Vagina (tissue), 2 donors: ENCODE measurements at regions not wholly inside any gene's neighbourhood (a gene's known extent, or its start where the extent isn't known, plus 50 kb on each side); places are given as distances from the start of the nearest gene placed in this dataset.

Source experiments
- POLR2A ChIP-seq, 2 donors: fragments of 450-650 bp; IDR thresholded peaks; one replicate each; pipeline ENCODE4 v1.6.1; 2017; ENCODE audit warnings: antibody characterized with exemption in 2 of 2, mild to moderate bottlenecking in 2 of 2, moderate library complexity in 2 of 2
- TF ChIP-seq, protein P1 (sequence below), 3 experiments: fragments of 450-650 bp in 2 of 3; fragments of 200-600 bp in 1 of 3; sonication (generic) in 1 of 3; IDR thresholded peaks; one replicate each; pipeline ENCODE4 v1.5.1; 2017 to 2019; ENCODE audit warnings: antibody characterized with exemption in 3 of 3, mild to moderate bottlenecking in 2 of 3, moderate library complexity in 2 of 3

DNA sequence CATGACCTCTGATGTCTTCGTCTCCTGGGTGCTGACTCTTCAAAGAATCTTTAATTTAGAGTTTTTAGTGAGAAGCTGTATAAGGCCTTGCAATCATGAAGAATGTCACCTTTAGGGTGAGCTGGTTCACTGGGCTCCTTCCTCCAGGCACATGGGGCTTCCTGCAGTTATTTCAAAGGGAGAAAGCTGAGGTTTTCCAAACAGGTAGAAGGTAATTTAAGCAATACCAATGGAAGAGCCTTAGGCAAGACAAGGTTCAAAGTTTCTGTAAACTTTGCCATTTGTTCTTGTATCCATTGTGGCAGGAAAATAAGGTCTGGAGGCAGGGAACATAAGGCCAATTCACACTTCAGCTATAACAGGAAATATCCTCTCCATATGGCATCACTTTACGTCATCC is 88.0 kb upstream of the EIF5 start:
- TF ChIP-seq POLR2A (IDR thresholded peaks at IDR 0.05) = no peak
- TF ChIP-seq, protein P1, sequence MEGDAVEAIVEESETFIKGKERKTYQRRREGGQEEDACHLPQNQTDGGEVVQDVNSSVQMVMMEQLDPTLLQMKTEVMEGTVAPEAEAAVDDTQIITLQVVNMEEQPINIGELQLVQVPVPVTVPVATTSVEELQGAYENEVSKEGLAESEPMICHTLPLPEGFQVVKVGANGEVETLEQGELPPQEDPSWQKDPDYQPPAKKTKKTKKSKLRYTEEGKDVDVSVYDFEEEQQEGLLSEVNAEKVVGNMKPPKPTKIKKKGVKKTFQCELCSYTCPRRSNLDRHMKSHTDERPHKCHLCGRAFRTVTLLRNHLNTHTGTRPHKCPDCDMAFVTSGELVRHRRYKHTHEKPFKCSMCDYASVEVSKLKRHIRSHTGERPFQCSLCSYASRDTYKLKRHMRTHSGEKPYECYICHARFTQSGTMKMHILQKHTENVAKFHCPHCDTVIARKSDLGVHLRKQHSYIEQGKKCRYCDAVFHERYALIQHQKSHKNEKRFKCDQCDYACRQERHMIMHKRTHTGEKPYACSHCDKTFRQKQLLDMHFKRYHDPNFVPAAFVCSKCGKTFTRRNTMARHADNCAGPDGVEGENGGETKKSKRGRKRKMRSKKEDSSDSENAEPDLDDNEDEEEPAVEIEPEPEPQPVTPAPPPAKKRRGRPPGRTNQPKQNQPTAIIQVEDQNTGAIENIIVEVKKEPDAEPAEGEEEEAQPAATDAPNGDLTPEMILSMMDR (IDR thresholded peaks at IDR 0.05) = no peak
